ENCODE measurements at regions not wholly inside any gene's neighbourhood (a gene's known extent, or its start where the extent isn't known, plus 50 kb on each side); places are given as distances from the start of the nearest gene placed in this dataset.

GRCh38 chr20:17172836-17173516 lies 53.9 kb upstream of the PCSK2 start:
- Histone ChIP-seq H3K4me1 (no peaks in the 10 kb centered on the region), H3K27me3 (no peaks in the 10 kb centered on the region), H3K9me3 (peaks cover 0 to 2% (median 0%) of the 10 kb centered on the region in 4 donors), H3K27ac (no peak overlapping the region), H3K4me3 (no peak overlapping the region), H3K36me3 (no peaks in the 10 kb centered on the region)
- TF ChIP-seq CTCF (IDR thresholded peaks at IDR 0.05), result no peak
- TF ChIP-seq EP300 (IDR thresholded peaks at IDR 0.05), result no peak
- no peak for TF ChIP-seq POLR2AphosphoS5 (IDR thresholded peaks at IDR 0.05)
- TF ChIP-seq POLR2A (IDR thresholded peaks at IDR 0.05), result no peak
- intact Hi-C loops (cut with DNase I), result no loop called here
- 65 to 73% methylated on average over 6 of the region's 6 CpGs for WGBS, 2 donors
- DNase-seq, result no peak

Small RNAs in the stretch of these regions (small RNA-seq; reads per million reads assigned to genes)
- gene RF00012, result 0 reads per million in 3 donors
